Neural cell (in vitro differentiated cells): ENCODE measurements at regions not wholly inside any gene's neighbourhood (a gene's known extent, or its start where the extent isn't known, plus 50 kb on each side); places are given as distances from the start of the nearest gene placed in this dataset.

Source experiments
- H2AFZ ChIP-seq: fragments of 200-600, 300-800 bp; sonication (generic), shearing (Covaris generic); 2 replicates; pipeline ENCODE4 v1.6.0; 2014; ENCODE audit warnings: low read depth, mild to moderate bottlenecking, antibody characterized with exemption, low read length, moderate library complexity
- H3F3A ChIP-seq: fragments of 200-600 bp; shearing (Covaris generic); 2 replicates; pipeline ENCODE4 v1.6.1; 2016; ENCODE audit warnings: mild to moderate bottlenecking, moderate library complexity, mixed read lengths, antibody characterized with exemption, low read length; ENCODE audit not compliant: insufficient read depth, poor library complexity, severe bottlenecking
- H3K27ac ChIP-seq: fragments of 200-600, 300-800 bp; sonication (generic), shearing (Covaris generic); 2 replicates; pipeline ENCODE4 v1.5.1; 2014; ENCODE audit warnings: mild to moderate bottlenecking, low read length, moderate library complexity
- H3K27me3 ChIP-seq: fragments of 300-800, 200-600 bp; sonication (generic), shearing (Covaris generic); 2 replicates; pipeline ENCODE4 v1.6.0; 2014; ENCODE audit warnings: mild to moderate bottlenecking, low read depth, low read length, moderate library complexity; ENCODE audit not compliant: insufficient read depth
- H3K36me3 ChIP-seq: fragments of 300-800, 200-600 bp; sonication (generic), shearing (Covaris generic); 2 replicates; pipeline ENCODE4 v1.5.1; 2014; ENCODE audit warnings: mild to moderate bottlenecking, antibody characterized with exemption, low read length, moderate library complexity; ENCODE audit not compliant: insufficient read depth
- H3K4me2 ChIP-seq: fragments of 300-800, 200-600 bp; sonication (generic), shearing (Covaris generic); 2 replicates; pipeline ENCODE4 v1.6.0; 2014; ENCODE audit warnings: mild to moderate bottlenecking, low read length
- H3K4me3 ChIP-seq: fragments of 300-800, 200-600 bp; sonication (generic), shearing (Covaris generic); 2 replicates; pipeline ENCODE4 v1.5.1; 2014; ENCODE audit warnings: mild to moderate bottlenecking, low read length, moderate library complexity
- H3K79me2 ChIP-seq: fragments of 200-600 bp; shearing (Covaris generic); replicated peaks from 2 replicates; pipeline ENCODE4 v1.6.0; 2014; ENCODE audit warnings: mild to moderate bottlenecking, low read length, moderate library complexity; ENCODE audit not compliant: insufficient read depth
- H3K9ac ChIP-seq: fragments of 300-800, 200-600 bp; sonication (generic), shearing (Covaris generic); 2 replicates; pipeline ENCODE4 v1.6.1; 2016; ENCODE audit warnings: mild to moderate bottlenecking, low read length, mixed read lengths
- H3K9me2 ChIP-seq: fragments of 200-600 bp; shearing (Covaris generic); 2 replicates; pipeline ENCODE4 v1.6.1; 2016; ENCODE audit warnings: mild to moderate bottlenecking, low read length, mixed read lengths; ENCODE audit not compliant: insufficient read depth
- H3K9me3 ChIP-seq: fragments of 200-600, 300-800 bp; sonication (generic), shearing (Covaris generic); 2 replicates; pipeline ENCODE4 v1.6.1; 2016; ENCODE audit warnings: mild to moderate bottlenecking, mixed run types, low read length, moderate library complexity, mixed read lengths
- H4K20me1 ChIP-seq: fragments of 200-600 bp; shearing (Covaris generic); 2 replicates; pipeline ENCODE4 v1.6.1; 2016; ENCODE audit warnings: mild to moderate bottlenecking, mixed run types; ENCODE audit not compliant: insufficient read depth
- EP300 ChIP-seq: fragments of 450-650 bp; conservative IDR thresholded peaks from 2 replicates; pipeline ENCODE4 v1.6.1; 2014; ENCODE audit warnings: antibody characterized with exemption, mild to moderate bottlenecking, moderate library complexity; ENCODE audit not compliant: poor library complexity, severe bottlenecking
- EZH2 ChIP-seq: fragments of 200-600, 300-800 bp; shearing (Covaris generic), sonication (generic); IDR thresholded peaks from 2 replicates; pipeline ENCODE4 v1.6.1; 2014; ENCODE audit warnings: antibody characterized with exemption, low read length, borderline replicate concordance, mild to moderate bottlenecking; ENCODE audit not compliant: insufficient read depth, poor library complexity, severe bottlenecking
- MXI1 ChIP-seq: fragments of 450-650 bp; conservative IDR thresholded peaks from 2 replicates; pipeline ENCODE4 v1.6.1; 2014; ENCODE audit warnings: antibody characterized with exemption, mild to moderate bottlenecking; ENCODE audit not compliant: poor library complexity, severe bottlenecking
- POLR2AphosphoS5 ChIP-seq: IDR thresholded peaks from 2 replicates; pipeline ENCODE4 v1.6.1; 2012
- RAD21 ChIP-seq: fragments of 450-650 bp; conservative IDR thresholded peaks from 2 replicates; pipeline ENCODE4 v1.6.1; 2014; ENCODE audit warnings: antibody characterized with exemption, mild to moderate bottlenecking, moderate library complexity
- SMC3 ChIP-seq: fragments of 450-650 bp; conservative IDR thresholded peaks from 2 replicates; pipeline ENCODE4 v1.6.1; 2014; ENCODE audit warnings: antibody characterized with exemption, mild to moderate bottlenecking, moderate library complexity; ENCODE audit not compliant: poor library complexity
- TAF1 ChIP-seq: IDR thresholded peaks from 2 replicates; pipeline ENCODE4 v1.6.1; 2012; ENCODE audit warnings: low read depth
- TF ChIP-seq, protein P1 (sequence below): IDR thresholded peaks from 2 replicates; pipeline ENCODE4 v1.6.1; 2012; ENCODE audit warnings: borderline replicate concordance
- TF ChIP-seq, protein P2 (sequence below): fragments of 450-650 bp; IDR thresholded peaks from 2 replicates; pipeline ENCODE4 v1.5.1; 2014; ENCODE audit warnings: antibody characterized with exemption, mild to moderate bottlenecking, moderate library complexity; ENCODE audit not compliant: poor library complexity, severe bottlenecking

DNA sequence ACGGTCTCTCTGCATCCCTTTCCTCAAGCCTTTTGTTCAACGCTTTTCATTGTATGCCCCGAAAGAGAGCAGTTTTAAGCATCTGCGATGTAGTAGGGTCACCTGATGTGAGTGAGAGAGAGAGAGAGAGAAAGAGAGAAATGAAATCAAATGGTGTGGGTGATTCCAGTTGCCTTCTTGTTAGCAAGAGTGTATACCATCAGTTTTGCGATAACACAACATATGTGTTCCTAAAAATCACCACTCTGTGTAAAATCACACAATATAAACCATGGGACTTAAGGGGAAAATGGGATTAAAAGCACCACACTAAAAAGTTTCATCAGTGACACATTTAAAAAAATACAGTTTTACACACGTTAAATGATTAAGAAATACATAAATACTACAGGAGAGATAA is 1102.7 kb upstream of the EEF2KMT start:
- H4K20me1 ChIP-seq: no peaks in the 10 kb centered on the region
- no peak overlapping the region for H3K4me3 ChIP-seq
- no peaks in the 10 kb centered on the region for H3K79me2 ChIP-seq
- no peaks in the 10 kb centered on the region for H3K9me3 ChIP-seq
- TF ChIP-seq EZH2 (no peak), RAD21 (no peak), POLR2AphosphoS5 (no peak), EP300 (no peak), SMC3 (no peak), MXI1 (no peak), TAF1 (no peak)
- TF ChIP-seq, protein P1, sequence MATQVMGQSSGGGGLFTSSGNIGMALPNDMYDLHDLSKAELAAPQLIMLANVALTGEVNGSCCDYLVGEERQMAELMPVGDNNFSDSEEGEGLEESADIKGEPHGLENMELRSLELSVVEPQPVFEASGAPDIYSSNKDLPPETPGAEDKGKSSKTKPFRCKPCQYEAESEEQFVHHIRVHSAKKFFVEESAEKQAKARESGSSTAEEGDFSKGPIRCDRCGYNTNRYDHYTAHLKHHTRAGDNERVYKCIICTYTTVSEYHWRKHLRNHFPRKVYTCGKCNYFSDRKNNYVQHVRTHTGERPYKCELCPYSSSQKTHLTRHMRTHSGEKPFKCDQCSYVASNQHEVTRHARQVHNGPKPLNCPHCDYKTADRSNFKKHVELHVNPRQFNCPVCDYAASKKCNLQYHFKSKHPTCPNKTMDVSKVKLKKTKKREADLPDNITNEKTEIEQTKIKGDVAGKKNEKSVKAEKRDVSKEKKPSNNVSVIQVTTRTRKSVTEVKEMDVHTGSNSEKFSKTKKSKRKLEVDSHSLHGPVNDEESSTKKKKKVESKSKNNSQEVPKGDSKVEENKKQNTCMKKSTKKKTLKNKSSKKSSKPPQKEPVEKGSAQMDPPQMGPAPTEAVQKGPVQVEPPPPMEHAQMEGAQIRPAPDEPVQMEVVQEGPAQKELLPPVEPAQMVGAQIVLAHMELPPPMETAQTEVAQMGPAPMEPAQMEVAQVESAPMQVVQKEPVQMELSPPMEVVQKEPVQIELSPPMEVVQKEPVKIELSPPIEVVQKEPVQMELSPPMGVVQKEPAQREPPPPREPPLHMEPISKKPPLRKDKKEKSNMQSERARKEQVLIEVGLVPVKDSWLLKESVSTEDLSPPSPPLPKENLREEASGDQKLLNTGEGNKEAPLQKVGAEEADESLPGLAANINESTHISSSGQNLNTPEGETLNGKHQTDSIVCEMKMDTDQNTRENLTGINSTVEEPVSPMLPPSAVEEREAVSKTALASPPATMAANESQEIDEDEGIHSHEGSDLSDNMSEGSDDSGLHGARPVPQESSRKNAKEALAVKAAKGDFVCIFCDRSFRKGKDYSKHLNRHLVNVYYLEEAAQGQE: no peak
- TF ChIP-seq, protein P2, sequence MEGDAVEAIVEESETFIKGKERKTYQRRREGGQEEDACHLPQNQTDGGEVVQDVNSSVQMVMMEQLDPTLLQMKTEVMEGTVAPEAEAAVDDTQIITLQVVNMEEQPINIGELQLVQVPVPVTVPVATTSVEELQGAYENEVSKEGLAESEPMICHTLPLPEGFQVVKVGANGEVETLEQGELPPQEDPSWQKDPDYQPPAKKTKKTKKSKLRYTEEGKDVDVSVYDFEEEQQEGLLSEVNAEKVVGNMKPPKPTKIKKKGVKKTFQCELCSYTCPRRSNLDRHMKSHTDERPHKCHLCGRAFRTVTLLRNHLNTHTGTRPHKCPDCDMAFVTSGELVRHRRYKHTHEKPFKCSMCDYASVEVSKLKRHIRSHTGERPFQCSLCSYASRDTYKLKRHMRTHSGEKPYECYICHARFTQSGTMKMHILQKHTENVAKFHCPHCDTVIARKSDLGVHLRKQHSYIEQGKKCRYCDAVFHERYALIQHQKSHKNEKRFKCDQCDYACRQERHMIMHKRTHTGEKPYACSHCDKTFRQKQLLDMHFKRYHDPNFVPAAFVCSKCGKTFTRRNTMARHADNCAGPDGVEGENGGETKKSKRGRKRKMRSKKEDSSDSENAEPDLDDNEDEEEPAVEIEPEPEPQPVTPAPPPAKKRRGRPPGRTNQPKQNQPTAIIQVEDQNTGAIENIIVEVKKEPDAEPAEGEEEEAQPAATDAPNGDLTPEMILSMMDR: no peak
- no peak overlapping the region for H3K27ac ChIP-seq
- no peak overlapping the region for H2AFZ ChIP-seq
- no peaks in the 10 kb centered on the region for H3K36me3 ChIP-seq
- H3K9me2 ChIP-seq: no peaks in the 10 kb centered on the region
- H3F3A ChIP-seq: no peaks in the 10 kb centered on the region
- H3K9ac ChIP-seq: no peak overlapping the region
- H3K27me3 ChIP-seq: no peaks in the 10 kb centered on the region
- H3K4me2 ChIP-seq: no peak overlapping the region

DNA sequence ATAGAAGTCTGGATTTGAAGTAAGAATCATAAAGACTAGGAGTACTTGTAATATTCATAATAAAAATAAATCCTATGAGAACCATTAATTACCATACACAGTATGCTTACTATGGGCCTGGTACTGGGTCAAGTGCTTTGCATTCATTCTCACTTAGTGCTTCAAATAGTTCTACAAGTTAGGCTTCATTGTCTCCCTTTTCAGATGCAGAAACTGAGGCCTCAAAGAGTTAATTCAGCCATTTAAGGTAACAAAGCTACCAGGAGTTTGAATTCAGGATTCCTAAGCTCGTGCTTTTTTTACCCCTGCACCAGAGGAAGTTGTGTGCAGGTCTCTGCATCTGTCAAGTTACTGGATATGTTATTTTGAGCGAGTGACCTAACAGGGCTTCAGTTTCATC is 1098.4 kb upstream of the EEF2KMT start:
- Histone ChIP-seq H3K9ac (no peak overlapping the region), H3K9me3 (no peaks in the 10 kb centered on the region), H4K20me1 (no peaks in the 10 kb centered on the region), H3K4me2 (no peak overlapping the region), H2AFZ (no peak overlapping the region), H3K79me2 (no peaks in the 10 kb centered on the region), H3K36me3 (no peaks in the 10 kb centered on the region), H3K27ac (no peak overlapping the region), H3K27me3 (no peaks in the 10 kb centered on the region), H3F3A (no peaks in the 10 kb centered on the region), H3K9me2 (no peaks in the 10 kb centered on the region), H3K4me3 (no peak overlapping the region)
- TF ChIP-seq TAF1: no peak
- no peak for TF ChIP-seq MXI1
- no peak for TF ChIP-seq EZH2
- no peak for TF ChIP-seq RAD21
- TF ChIP-seq EP300: no peak
- no peak for TF ChIP-seq SMC3
- TF ChIP-seq, protein P1: no peak
- TF ChIP-seq, protein P2: no peak
- no peak for TF ChIP-seq POLR2AphosphoS5
